ENCODE measurements at regions not wholly inside any gene's neighbourhood (a gene's known extent, or its start where the extent isn't known, plus 50 kb on each side); places are given as distances from the start of the nearest gene placed in this dataset.

- no peak for DNase-seq (ENCODE audit: low read depth, low spot score)
- H3K4me3 ChIP-seq (ENCODE audit: low read depth, low read length): no peak overlapping the region
- in situ Hi-C loops (cut with HindIII; ENCODE audit: low sequenced_read_pairs): no loop called here
- TF ChIP-seq CTCF (IDR thresholded peaks at IDR 0.05; ENCODE audit: low read depth, low read length): no peak
Observed at GRCh38 chr12:82109243-82109642, 248.9 kb downstream of the CCDC59 start.

- no peak for DNase-seq (ENCODE audit: low read depth, low spot score)
- in situ Hi-C loops (cut with HindIII; ENCODE audit: low sequenced_read_pairs): no loop called here
- no peak for TF ChIP-seq CTCF (IDR thresholded peaks at IDR 0.05; ENCODE audit: low read depth, low read length)
- H3K4me3 ChIP-seq (ENCODE audit: low read depth, low read length): no peak overlapping the region
Observed at GRCh38 chr12:82108615-82109014, 249.6 kb downstream of the CCDC59 start.

GRCh38 chr12:82099216-82099615 lies 259.0 kb downstream of the CCDC59 start:
- no peak for DNase-seq (ENCODE audit: low read depth, low spot score)
- no peak for TF ChIP-seq CTCF (IDR thresholded peaks at IDR 0.05; ENCODE audit: low read depth, low read length)
- in situ Hi-C loops (cut with HindIII; ENCODE audit: low sequenced_read_pairs): no loop called here
- no peak overlapping the region for H3K4me3 ChIP-seq (ENCODE audit: low read depth, low read length)

DNA sequence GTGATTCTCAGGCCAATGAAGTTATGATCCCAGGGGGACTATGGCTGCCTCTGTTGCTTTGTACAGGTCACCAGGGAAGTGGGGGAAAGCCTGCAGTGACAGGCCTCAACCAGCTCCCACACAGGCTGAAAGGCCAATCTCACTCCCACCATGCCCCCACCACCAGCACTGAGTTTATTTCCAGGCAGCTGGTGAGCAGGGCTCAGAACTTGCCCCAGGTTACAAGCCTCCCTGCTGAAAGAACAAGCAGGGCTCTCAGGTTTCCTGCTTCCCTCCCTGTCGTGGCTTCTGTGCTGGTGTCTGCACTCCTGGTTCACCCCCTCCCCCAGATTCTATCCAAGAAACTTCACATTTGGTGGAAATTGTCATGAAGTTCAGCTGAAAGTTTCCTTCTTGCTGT lies 260.3 kb downstream of the CCDC59 start:
- no peak for TF ChIP-seq CTCF (IDR thresholded peaks at IDR 0.05; ENCODE audit: low read depth, low read length)
- no peak for DNase-seq (ENCODE audit: low read depth, low spot score)
- no peak overlapping the region for H3K4me3 ChIP-seq (ENCODE audit: low read depth, low read length)
- in situ Hi-C loops (cut with HindIII; ENCODE audit: low sequenced_read_pairs): no loop called here

DNA sequence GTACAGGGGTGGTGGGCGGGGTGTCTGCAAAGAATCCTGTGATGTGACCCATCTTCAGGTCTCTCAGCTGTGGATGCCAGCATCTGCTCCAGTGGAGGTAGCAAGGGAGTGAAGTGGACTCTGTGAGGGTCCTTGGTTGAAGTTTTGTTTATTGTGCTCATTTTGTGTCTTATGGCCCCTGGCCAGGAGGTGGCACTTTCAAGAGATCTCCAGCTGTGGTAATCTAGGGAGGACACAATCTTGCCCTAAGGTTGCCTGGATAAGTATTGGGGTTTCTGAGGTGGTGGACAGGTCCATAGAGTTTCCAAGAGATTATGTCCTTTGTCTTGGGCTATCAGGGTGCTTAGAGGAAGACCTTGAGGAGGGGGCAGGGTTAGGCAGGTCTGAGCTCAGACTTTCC lies 260.7 kb downstream of the CCDC59 start:
- in situ Hi-C loops (cut with HindIII; ENCODE audit: low sequenced_read_pairs): no loop called here
- no peak overlapping the region for H3K4me3 ChIP-seq (ENCODE audit: low read depth, low read length)
- TF ChIP-seq CTCF (IDR thresholded peaks at IDR 0.05; ENCODE audit: low read depth, low read length): no peak
- DNase-seq (ENCODE audit: low read depth, low spot score): no peak

DNA sequence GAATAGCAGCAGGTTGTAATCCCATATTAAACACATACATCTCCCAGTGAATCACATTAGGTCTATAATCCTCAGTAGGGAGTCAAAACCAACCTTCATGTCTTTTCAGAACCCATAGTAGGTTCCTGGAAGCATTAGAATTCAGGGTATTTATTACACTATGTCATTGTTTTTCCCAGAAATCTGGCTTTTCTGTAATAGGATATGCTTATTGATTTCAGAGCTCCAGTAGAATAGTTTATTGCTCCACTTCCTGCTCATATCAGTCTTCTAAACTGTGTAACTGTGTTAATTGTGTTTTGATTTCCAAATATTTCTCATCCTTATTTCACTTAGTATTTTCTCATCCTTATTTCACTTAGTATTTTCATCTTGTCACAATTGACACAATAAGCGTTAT lies 268.0 kb downstream of the CCDC59 start:
- TF ChIP-seq CTCF (IDR thresholded peaks at IDR 0.05; ENCODE audit: low read depth, low read length): no peak
- no peak for DNase-seq (ENCODE audit: low read depth, low spot score)
- no peak overlapping the region for H3K4me3 ChIP-seq (ENCODE audit: low read depth, low read length)
- in situ Hi-C loops (cut with HindIII; ENCODE audit: low sequenced_read_pairs): no loop called here
